ENCODE measurements at regions not wholly inside any gene's neighbourhood (a gene's known extent, or its start where the extent isn't known, plus 50 kb on each side); places are given as distances from the start of the nearest gene placed in this dataset.
A peak's percentile ranks its signal among the peaks of the same experiment; 100 is the strongest.

DNA sequence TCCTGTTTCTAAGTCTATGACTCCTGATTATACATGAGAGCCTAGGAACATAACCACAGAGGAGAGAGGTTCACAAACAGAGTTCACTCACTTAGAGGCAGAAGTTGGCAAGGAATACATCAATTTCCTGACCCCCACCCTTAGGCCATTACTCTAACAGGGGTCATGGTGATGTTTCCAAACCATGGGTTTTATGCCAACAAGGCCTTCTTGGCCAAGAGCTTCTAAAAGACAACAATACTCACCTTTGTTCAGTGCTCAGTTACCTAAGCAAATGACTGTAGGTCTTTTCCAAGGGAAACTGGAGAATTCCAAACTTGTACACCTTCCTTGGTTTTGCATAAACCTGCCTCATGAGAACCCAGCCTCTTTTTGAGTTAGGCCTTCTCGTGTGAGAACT lies 52.6 kb downstream of the ERICH4 start:
- H3K4me1 ChIP-seq, result no peaks in the 10 kb centered on the region
- no peaks in the 10 kb centered on the region for H3K36me3 ChIP-seq
- intact Hi-C loops (cut with DNase I), result no loop called here
- H3K27me3 ChIP-seq, result no peaks in the 10 kb centered on the region
- H3K9me3 ChIP-seq, result no peaks in the 10 kb centered on the region
- TF ChIP-seq, protein P1, sequence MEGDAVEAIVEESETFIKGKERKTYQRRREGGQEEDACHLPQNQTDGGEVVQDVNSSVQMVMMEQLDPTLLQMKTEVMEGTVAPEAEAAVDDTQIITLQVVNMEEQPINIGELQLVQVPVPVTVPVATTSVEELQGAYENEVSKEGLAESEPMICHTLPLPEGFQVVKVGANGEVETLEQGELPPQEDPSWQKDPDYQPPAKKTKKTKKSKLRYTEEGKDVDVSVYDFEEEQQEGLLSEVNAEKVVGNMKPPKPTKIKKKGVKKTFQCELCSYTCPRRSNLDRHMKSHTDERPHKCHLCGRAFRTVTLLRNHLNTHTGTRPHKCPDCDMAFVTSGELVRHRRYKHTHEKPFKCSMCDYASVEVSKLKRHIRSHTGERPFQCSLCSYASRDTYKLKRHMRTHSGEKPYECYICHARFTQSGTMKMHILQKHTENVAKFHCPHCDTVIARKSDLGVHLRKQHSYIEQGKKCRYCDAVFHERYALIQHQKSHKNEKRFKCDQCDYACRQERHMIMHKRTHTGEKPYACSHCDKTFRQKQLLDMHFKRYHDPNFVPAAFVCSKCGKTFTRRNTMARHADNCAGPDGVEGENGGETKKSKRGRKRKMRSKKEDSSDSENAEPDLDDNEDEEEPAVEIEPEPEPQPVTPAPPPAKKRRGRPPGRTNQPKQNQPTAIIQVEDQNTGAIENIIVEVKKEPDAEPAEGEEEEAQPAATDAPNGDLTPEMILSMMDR (IDR thresholded peaks at IDR 0.05), result no peak
- no peak for TF ChIP-seq POLR2A (IDR thresholded peaks at IDR 0.05)
- H3K4me3 ChIP-seq (replicated peaks in 1 of 3), result no peak overlapping the region
- H3K27ac ChIP-seq, result no peak overlapping the region
- WGBS, 2 donors, result 22 to 35% methylated on average over 1 of the region's 1 CpG
- no peak for DNase-seq

DNA sequence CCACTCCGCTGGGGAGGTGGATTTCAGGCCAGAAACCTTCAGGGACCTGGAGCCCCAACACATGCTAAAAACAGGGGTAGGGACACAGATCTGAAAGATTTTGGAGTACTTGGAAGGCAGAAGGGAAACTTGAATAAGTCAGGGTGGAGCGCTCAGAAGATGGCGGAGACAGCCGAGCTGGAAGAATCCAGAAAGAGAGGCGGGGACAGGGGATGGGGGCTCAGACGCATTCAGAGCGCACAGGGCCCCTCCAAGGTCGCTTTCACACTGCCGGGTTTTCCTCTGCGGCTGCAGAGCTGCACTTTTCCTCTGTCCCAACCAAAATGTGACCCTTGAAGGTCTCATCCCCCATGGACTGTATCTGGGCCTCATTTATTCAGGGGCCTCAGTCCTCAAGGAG lies 56.9 kb downstream of the ERICH4 start:
- TF ChIP-seq, protein P1 (IDR thresholded peaks at IDR 0.05), result no peak
- TF ChIP-seq POLR2A (IDR thresholded peaks at IDR 0.05), result no peak
- Histone ChIP-seq H3K4me1 (no peaks in the 10 kb centered on the region), H3K27me3 (no peaks in the 10 kb centered on the region), H3K36me3 (no peaks in the 10 kb centered on the region), H3K9me3 (no peaks in the 10 kb centered on the region), H3K27ac (peak overlapping the region; percentile 65 to 88 (median 69)), H3K4me3 (replicated peaks in 1 of 3) (peak overlapping the region in 1 of 3 donors; percentile 14)
- WGBS, 2 donors, result 76 to 86% methylated on average over 10 of the region's 10 CpGs
- intact Hi-C loops (cut with DNase I), result no loop called here
- no peak for DNase-seq

DNA sequence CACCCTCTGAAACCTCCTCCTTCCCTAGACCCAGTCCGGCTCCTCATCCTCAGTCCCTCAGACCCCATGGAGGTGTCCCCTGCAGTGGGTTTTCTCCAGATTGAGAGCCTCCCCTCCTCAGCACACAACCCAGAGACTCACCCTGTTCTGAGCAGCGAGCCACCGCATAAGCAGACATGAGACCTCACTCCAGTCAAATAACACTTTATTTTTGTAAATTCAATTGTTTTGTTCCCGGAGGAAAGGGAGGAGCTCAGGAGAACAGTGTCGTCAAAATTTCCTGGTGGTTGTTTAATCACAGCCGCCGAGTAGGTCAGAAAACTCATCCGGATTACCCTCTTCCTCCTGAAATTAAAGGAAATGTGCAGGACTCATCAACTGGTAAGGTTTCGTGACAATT lies 57.5 kb downstream of the ERICH4 start:
- peak overlapping the region in 1 of 3 donors; percentile 14 for H3K4me3 ChIP-seq (replicated peaks in 1 of 3)

DNA sequence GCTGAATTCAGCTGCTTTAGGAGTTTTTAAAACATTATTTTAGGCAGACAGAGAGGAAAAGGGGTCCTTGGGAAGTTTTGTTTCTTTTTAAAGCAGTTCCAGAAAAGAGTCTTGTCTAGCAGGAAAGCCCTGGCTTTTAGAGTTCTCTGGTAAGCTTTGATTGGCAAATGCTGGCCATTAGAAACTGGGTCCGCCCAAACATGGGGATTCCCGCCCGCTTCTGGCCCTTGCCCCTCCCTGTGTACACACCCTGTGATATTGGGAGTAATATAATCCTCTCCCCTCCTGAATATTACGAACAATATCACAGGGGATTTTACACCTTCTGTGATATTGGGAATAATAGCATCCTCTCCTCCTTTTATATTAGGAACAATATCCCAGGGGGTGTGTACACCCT lies 58.9 kb downstream of the ERICH4 start:
- H3K36me3 ChIP-seq, result no peaks in the 10 kb centered on the region
- H3K27me3 ChIP-seq, result no peaks in the 10 kb centered on the region
- no peaks in the 10 kb centered on the region for H3K9me3 ChIP-seq
- intact Hi-C loops (cut with DNase I), result no loop called here
- no peaks in the 10 kb centered on the region for H3K4me1 ChIP-seq
- no peak for DNase-seq
- H3K27ac ChIP-seq, result peak overlapping the region in 2 of 3 donors; percentile 17 to 30
- TF ChIP-seq, protein P1 (IDR thresholded peaks at IDR 0.05), result no peak
- no peak for TF ChIP-seq POLR2A (IDR thresholded peaks at IDR 0.05)
- 70 to 74% methylated on average over 4 of the region's 4 CpGs for WGBS, 2 donors
- H3K4me3 ChIP-seq (replicated peaks in 1 of 3), result no peak overlapping the region

More for the DNA sequence above, 57.5 kb downstream of the ERICH4 start:
- no peak for DNase-seq
- peak overlapping the region; percentile 65 to 88 (median 69) for H3K27ac ChIP-seq
- H3K36me3 ChIP-seq, result no peaks in the 10 kb centered on the region
- peak in 1 of 2 donors; percentile 23 for TF ChIP-seq POLR2A (IDR thresholded peaks at IDR 0.05)
- TF ChIP-seq, protein P1 (IDR thresholded peaks at IDR 0.05), result no peak
- intact Hi-C loops (cut with DNase I), result no loop called here
- H3K4me1 ChIP-seq, result no peaks in the 10 kb centered on the region
- no peaks in the 10 kb centered on the region for H3K27me3 ChIP-seq
- no peaks in the 10 kb centered on the region for H3K9me3 ChIP-seq
- 76 to 85% methylated on average over 9 of the region's 9 CpGs for WGBS, 2 donors

DNA sequence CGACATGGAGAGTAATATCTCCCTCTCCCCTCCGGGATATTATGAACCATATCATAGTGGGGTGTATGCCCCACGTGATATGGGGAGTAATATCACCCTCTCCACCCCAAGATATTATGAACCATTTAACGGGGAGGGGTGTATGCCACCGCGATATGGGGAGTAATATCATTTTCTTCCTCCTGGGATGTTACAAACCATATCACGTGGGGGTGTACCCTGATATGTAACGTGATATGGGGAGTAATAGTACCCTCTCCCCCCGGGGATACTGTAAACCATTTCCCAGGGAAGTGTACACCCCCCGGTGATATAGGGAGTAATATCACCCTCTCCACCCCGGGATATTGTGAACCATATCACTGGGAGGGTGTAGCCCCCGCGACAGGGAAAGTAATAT lies 62.1 kb downstream of the ERICH4 start:
- no peaks in the 10 kb centered on the region for H3K9me3 ChIP-seq
- TF ChIP-seq, protein P1 (IDR thresholded peaks at IDR 0.05), result no peak
- no peak for TF ChIP-seq POLR2A (IDR thresholded peaks at IDR 0.05)
- no peak overlapping the region for H3K27ac ChIP-seq
- no peak overlapping the region for H3K4me3 ChIP-seq (replicated peaks in 1 of 3)
- H3K4me1 ChIP-seq, result no peaks in the 10 kb centered on the region
- intact Hi-C loops (cut with DNase I), result no loop called here
- WGBS, 2 donors, result 75 to 81% methylated on average over 11 to 13 of the region's 13 CpGs
- H3K36me3 ChIP-seq, result no peaks in the 10 kb centered on the region
- DNase-seq, result no peak
- H3K27me3 ChIP-seq, result no peaks in the 10 kb centered on the region

Data from thyroid gland (tissue), 4 donors.